ENCODE measurements at regions not wholly inside any gene's neighbourhood (a gene's known extent, or its start where the extent isn't known, plus 50 kb on each side); places are given as distances from the start of the nearest gene placed in this dataset.

DNA sequence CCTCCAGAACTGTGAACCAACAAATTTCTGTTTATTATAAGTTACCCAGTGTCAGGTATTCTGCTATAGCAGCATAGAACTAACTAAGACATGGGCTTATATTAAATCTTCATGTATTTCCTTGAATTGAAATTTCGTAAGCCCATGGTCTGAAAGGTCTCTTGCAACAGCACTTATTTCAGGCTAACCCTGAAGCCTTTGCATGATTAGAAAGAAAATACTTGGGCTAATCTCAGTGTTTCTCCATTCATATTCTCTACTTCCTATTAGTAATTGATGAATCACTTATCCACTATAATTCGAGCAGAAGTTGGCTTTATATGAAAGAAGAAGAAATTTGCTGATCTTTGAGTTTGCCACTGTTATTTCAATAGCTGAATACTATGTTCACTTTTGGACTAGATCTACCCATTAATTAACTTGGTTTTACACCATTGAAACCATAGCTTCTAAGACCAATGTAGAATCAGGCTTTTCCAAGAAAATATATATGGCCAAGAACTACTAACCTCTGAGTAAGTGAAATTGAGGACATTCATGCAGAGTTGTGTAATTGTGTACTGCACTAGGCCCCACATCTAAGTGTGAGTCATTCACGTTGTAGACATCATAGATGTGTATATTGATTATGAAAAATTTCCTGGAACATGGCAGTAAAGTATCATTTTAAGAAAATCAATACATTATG, 731.6 kb downstream of the SOCS6 start:
- DNase-seq = no peak
- H3K4me2 ChIP-seq (ENCODE audit: low read length) = no peak overlapping the region
- no peaks in the 10 kb centered on the region for H3K79me2 ChIP-seq (ENCODE audit: control insufficient read depth, insufficient read depth, low read length, poor library complexity)
- H3K14ac ChIP-seq (ENCODE audit: low read length) = no peak overlapping the region
- no peak overlapping the region for H2AK5ac ChIP-seq (ENCODE audit: low read length)
- H3K79me1 ChIP-seq (ENCODE audit: low read length) = no peaks in the 10 kb centered on the region
- no peak overlapping the region for H2BK120ac ChIP-seq (ENCODE audit: insufficient read depth, low read length, poor library complexity)
- no peak overlapping the region for H3K18ac ChIP-seq (ENCODE audit: low read length)
- no peak overlapping the region for H3K9ac ChIP-seq (ENCODE audit: low read length)
- no peak overlapping the region for H3K23ac ChIP-seq (ENCODE audit: low read length)
- no peak overlapping the region for H3K4me3 ChIP-seq (ENCODE audit: low read depth, low read length)
- H4K8ac ChIP-seq (ENCODE audit: low read depth, low read length) = no peak overlapping the region
- no peaks in the 10 kb centered on the region for H3K9me3 ChIP-seq (ENCODE audit: insufficient read depth, low read depth, low read length)
- no peaks in the 10 kb centered on the region for H3K36me3 ChIP-seq (ENCODE audit: control insufficient read depth in 1 of 2, insufficient read depth in 2 of 2, low read length in 2 of 2)
- H3K4ac ChIP-seq (ENCODE audit: low read depth, low read length) = no peak overlapping the region
- no peak overlapping the region for H2BK12ac ChIP-seq (ENCODE audit: low read length)
- no peak overlapping the region for H4K91ac ChIP-seq (ENCODE audit: low read depth, low read length)
- WGBS (ENCODE audit: extremely low coverage, insufficient coverage, insufficient read length) = no CpG with 5 or more reads among the region's 3 CpGs
- H3K27me3 ChIP-seq (ENCODE audit: insufficient read depth, low read length) = no peaks in the 10 kb centered on the region
- no peaks in the 10 kb centered on the region for H3K4me1 ChIP-seq (ENCODE audit: control insufficient read depth in 1 of 2, insufficient read depth in 2 of 2, low read length in 2 of 2)
- H3K27ac ChIP-seq (ENCODE audit: low read depth, low read length) = no peak overlapping the region
- no peak overlapping the region for H4K12ac ChIP-seq (ENCODE audit: low read depth, low read length)
- no peak overlapping the region for H2BK5ac ChIP-seq (ENCODE audit: low read depth, low read length, poor library complexity)
- no peak overlapping the region for H2AFZ ChIP-seq (ENCODE audit: insufficient read depth, low read length, poor library complexity)

DNA sequence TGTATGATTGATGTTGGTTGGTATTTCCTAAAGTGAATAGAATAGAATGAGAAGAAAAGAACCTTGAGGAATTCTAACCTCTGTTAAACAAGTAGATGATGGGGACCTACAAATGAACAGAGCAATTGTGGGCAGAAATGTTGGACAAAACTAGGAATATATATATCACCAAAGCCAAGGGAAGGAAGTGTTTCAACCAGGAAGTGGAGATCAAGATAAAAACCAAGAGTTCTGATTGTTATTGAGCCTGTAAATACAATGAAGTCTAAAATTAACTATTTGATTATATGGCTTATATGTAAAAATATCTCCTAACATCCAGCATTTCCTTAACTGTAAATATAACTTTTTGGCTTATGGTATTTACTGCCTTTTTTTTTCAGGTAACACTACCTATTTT, 730.0 kb downstream of the SOCS6 start:
- H4K91ac ChIP-seq (ENCODE audit: low read depth, low read length) = no peak overlapping the region
- H4K8ac ChIP-seq (ENCODE audit: low read depth, low read length) = no peak overlapping the region
- H2BK5ac ChIP-seq (ENCODE audit: low read depth, low read length, poor library complexity) = no peak overlapping the region
- no peak overlapping the region for H2AK5ac ChIP-seq (ENCODE audit: low read length)
- no peaks in the 10 kb centered on the region for H3K79me1 ChIP-seq (ENCODE audit: low read length)
- H3K9ac ChIP-seq (ENCODE audit: low read length) = no peak overlapping the region
- H3K36me3 ChIP-seq (ENCODE audit: control insufficient read depth in 1 of 2, insufficient read depth in 2 of 2, low read length in 2 of 2) = no peaks in the 10 kb centered on the region
- no peaks in the 10 kb centered on the region for H3K79me2 ChIP-seq (ENCODE audit: control insufficient read depth, insufficient read depth, low read length, poor library complexity)
- no peak overlapping the region for H4K12ac ChIP-seq (ENCODE audit: low read depth, low read length)
- H3K4me3 ChIP-seq (ENCODE audit: low read depth, low read length) = no peak overlapping the region
- no peak overlapping the region for H3K23ac ChIP-seq (ENCODE audit: low read length)
- H3K18ac ChIP-seq (ENCODE audit: low read length) = no peak overlapping the region
- H3K4me1 ChIP-seq (ENCODE audit: control insufficient read depth in 1 of 2, insufficient read depth in 2 of 2, low read length in 2 of 2) = no peaks in the 10 kb centered on the region
- H3K27me3 ChIP-seq (ENCODE audit: insufficient read depth, low read length) = no peaks in the 10 kb centered on the region
- H2BK12ac ChIP-seq (ENCODE audit: low read length) = no peak overlapping the region
- no peak overlapping the region for H3K14ac ChIP-seq (ENCODE audit: low read length)
- no peak for DNase-seq
- no peaks in the 10 kb centered on the region for H3K9me3 ChIP-seq (ENCODE audit: insufficient read depth, low read depth, low read length)
- no peak overlapping the region for H2BK120ac ChIP-seq (ENCODE audit: insufficient read depth, low read length, poor library complexity)
- no peak overlapping the region for H3K27ac ChIP-seq (ENCODE audit: low read depth, low read length)
- no peak overlapping the region for H3K4me2 ChIP-seq (ENCODE audit: low read length)
- H2AFZ ChIP-seq (ENCODE audit: insufficient read depth, low read length, poor library complexity) = no peak overlapping the region
- no peak overlapping the region for H3K4ac ChIP-seq (ENCODE audit: low read depth, low read length)

DNA sequence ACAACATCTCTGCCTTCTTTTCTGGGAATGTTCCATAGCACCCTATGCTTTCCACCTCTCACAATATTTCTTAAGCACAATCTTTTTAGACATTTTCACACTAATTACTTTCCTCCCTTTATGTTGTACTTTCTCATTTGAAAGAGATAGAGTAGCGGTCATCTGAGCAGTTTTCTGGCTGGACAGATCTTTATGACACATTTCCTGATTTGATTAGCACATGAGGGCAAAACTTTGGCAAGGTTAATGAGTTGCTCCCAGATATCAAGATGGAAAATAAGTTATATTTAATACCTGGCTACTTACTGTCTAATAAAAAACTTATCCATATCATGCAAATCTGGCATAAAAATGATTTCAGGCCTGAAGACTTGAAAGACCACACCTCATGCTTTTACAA, 723.9 kb downstream of the SOCS6 start:
- Histone ChIP-seq H4K8ac (ENCODE audit: low read depth, low read length) (no peak overlapping the region), H3K79me2 (ENCODE audit: control insufficient read depth, insufficient read depth, low read length, poor library complexity) (no peaks in the 10 kb centered on the region), H3K79me1 (ENCODE audit: low read length) (no peaks in the 10 kb centered on the region), H3K23ac (ENCODE audit: low read length) (no peak overlapping the region), H2BK12ac (ENCODE audit: low read length) (no peak overlapping the region), H3K27me3 (ENCODE audit: insufficient read depth, low read length) (no peaks in the 10 kb centered on the region), H3K9ac (ENCODE audit: low read length) (no peak overlapping the region), H2AFZ (ENCODE audit: insufficient read depth, low read length, poor library complexity) (no peak overlapping the region), H3K4me3 (ENCODE audit: low read depth, low read length) (no peak overlapping the region), H3K36me3 (ENCODE audit: control insufficient read depth in 1 of 2, insufficient read depth in 2 of 2, low read length in 2 of 2) (no peaks in the 10 kb centered on the region), H3K4me2 (ENCODE audit: low read length) (no peak overlapping the region), H3K4me1 (ENCODE audit: control insufficient read depth in 1 of 2, insufficient read depth in 2 of 2, low read length in 2 of 2) (no peaks in the 10 kb centered on the region), H3K27ac (ENCODE audit: low read depth, low read length) (no peak overlapping the region), H2BK120ac (ENCODE audit: insufficient read depth, low read length, poor library complexity) (no peak overlapping the region), H4K91ac (ENCODE audit: low read depth, low read length) (no peak overlapping the region), H3K18ac (ENCODE audit: low read length) (no peak overlapping the region), H4K12ac (ENCODE audit: low read depth, low read length) (no peak overlapping the region), H3K9me3 (ENCODE audit: insufficient read depth, low read depth, low read length) (no peaks in the 10 kb centered on the region), H2AK5ac (ENCODE audit: low read length) (no peak overlapping the region), H2BK5ac (ENCODE audit: low read depth, low read length, poor library complexity) (no peak overlapping the region), H3K14ac (ENCODE audit: low read length) (no peak overlapping the region), H3K4ac (ENCODE audit: low read depth, low read length) (no peak overlapping the region)
- no peak for DNase-seq
- no CpG with 5 or more reads among the region's 1 CpG for WGBS (ENCODE audit: extremely low coverage, insufficient coverage, insufficient read length)

DNA sequence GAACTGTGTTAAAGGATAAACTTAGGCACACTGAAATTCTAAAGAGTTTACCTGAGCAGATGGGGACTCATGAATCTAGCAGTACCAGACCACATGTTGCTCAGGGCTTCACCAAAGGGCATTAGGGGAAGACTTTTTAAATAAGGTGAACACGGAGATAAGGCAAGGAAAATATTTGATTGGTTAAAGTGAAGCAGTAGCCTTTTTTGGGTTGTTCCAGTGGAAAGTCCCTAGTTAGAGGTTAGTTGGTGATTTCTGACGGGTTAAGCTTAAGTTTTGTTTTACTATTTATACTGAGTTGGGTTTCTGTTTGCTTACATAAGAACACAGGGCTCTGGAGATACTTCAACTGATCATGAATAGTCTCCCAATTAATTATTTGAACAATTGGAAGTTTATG, 722.5 kb downstream of the SOCS6 start:
- Histone ChIP-seq H2AFZ (ENCODE audit: insufficient read depth, low read length, poor library complexity) (no peak overlapping the region), H3K36me3 (ENCODE audit: control insufficient read depth in 1 of 2, insufficient read depth in 2 of 2, low read length in 2 of 2) (no peaks in the 10 kb centered on the region), H4K8ac (ENCODE audit: low read depth, low read length) (no peak overlapping the region), H3K4me1 (ENCODE audit: control insufficient read depth in 1 of 2, insufficient read depth in 2 of 2, low read length in 2 of 2) (no peaks in the 10 kb centered on the region), H2BK120ac (ENCODE audit: insufficient read depth, low read length, poor library complexity) (no peak overlapping the region), H3K27ac (ENCODE audit: low read depth, low read length) (no peak overlapping the region), H3K4ac (ENCODE audit: low read depth, low read length) (no peak overlapping the region), H3K4me2 (ENCODE audit: low read length) (no peak overlapping the region), H4K12ac (ENCODE audit: low read depth, low read length) (no peak overlapping the region), H2BK5ac (ENCODE audit: low read depth, low read length, poor library complexity) (no peak overlapping the region), H2BK12ac (ENCODE audit: low read length) (no peak overlapping the region), H3K9me3 (ENCODE audit: insufficient read depth, low read depth, low read length) (no peaks in the 10 kb centered on the region), H3K14ac (ENCODE audit: low read length) (no peak overlapping the region), H3K27me3 (ENCODE audit: insufficient read depth, low read length) (no peaks in the 10 kb centered on the region), H2AK5ac (ENCODE audit: low read length) (no peak overlapping the region), H3K4me3 (ENCODE audit: low read depth, low read length) (no peak overlapping the region), H3K23ac (ENCODE audit: low read length) (no peak overlapping the region), H3K79me2 (ENCODE audit: control insufficient read depth, insufficient read depth, low read length, poor library complexity) (no peaks in the 10 kb centered on the region), H4K91ac (ENCODE audit: low read depth, low read length) (no peak overlapping the region), H3K18ac (ENCODE audit: low read length) (no peak overlapping the region), H3K79me1 (ENCODE audit: low read length) (no peaks in the 10 kb centered on the region), H3K9ac (ENCODE audit: low read length) (no peak overlapping the region)
- DNase-seq = no peak
- WGBS (ENCODE audit: extremely low coverage, insufficient coverage, insufficient read length) = no CpG with 5 or more reads among the region's 2 CpGs
